H9 (cell line): ENCODE measurements at regions not wholly inside any gene's neighbourhood (a gene's known extent, or its start where the extent isn't known, plus 50 kb on each side); places are given as distances from the start of the nearest gene placed in this dataset.

Experiments used
- DNase-seq: peaks from one replicate; pipeline ENCODE4 v3.0.0-alpha.2; 2017
- H2AFZ ChIP-seq: one replicate; pipeline ENCODE4 v1.6.1; 2013; ENCODE audit warnings: mild to moderate bottlenecking, low read length, control low read depth, moderate library complexity
- H2AK5ac ChIP-seq: 2 replicates; pipeline ENCODE4 v1.6.1; 2013; ENCODE audit warnings: low read length, control low read depth, mixed read lengths; ENCODE audit not compliant: insufficient read length
- H2BK120ac ChIP-seq: one replicate; pipeline ENCODE4 v1.6.1; 2013; ENCODE audit warnings: low read depth, mild to moderate bottlenecking, low read length, control low read depth, inconsistent platforms; ENCODE audit not compliant: poor library complexity, severe bottlenecking
- H2BK12ac ChIP-seq: 2 replicates; pipeline ENCODE4 v1.6.1; 2013; ENCODE audit warnings: low read length, control low read depth, mixed read lengths, low read depth; ENCODE audit not compliant: insufficient read length
- H2BK15ac ChIP-seq: 2 replicates; pipeline ENCODE4 v1.6.1; 2013; ENCODE audit warnings: low read depth, low read length, control low read depth
- H2BK20ac ChIP-seq: one replicate; pipeline ENCODE4 v1.6.1; 2013; ENCODE audit warnings: low read depth, mild to moderate bottlenecking, low read length, control low read depth, inconsistent platforms; ENCODE audit not compliant: poor library complexity, severe bottlenecking
- H2BK5ac ChIP-seq: 2 replicates; pipeline ENCODE4 v1.6.1; 2013; ENCODE audit warnings: low read length, control low read depth, mixed read lengths; ENCODE audit not compliant: insufficient read length
- H3K14ac ChIP-seq: 2 replicates; pipeline ENCODE4 v1.6.1; 2013; ENCODE audit warnings: low read length, control low read depth; ENCODE audit not compliant: insufficient read depth
- H3K18ac ChIP-seq: 2 replicates; pipeline ENCODE4 v1.6.1; 2013; ENCODE audit warnings: low read depth, mild to moderate bottlenecking, mixed read lengths, low read length, control low read depth; ENCODE audit not compliant: insufficient read length
- H3K23ac ChIP-seq: 2 replicates; pipeline ENCODE4 v1.6.1; 2013; ENCODE audit warnings: low read length, control low read depth, mixed read lengths, low read depth; ENCODE audit not compliant: insufficient read length
- H3K23me2 ChIP-seq: 2 replicates; pipeline ENCODE4 v1.6.1; 2013; ENCODE audit warnings: low read depth, mild to moderate bottlenecking, mixed read lengths, low read length, control low read depth; ENCODE audit not compliant: insufficient read length, poor library complexity, severe bottlenecking
- H3K27ac ChIP-seq: 2 replicates; pipeline ENCODE4 v1.5.1; 2013; ENCODE audit warnings: low read length, control low read depth, mixed read lengths, low read depth; ENCODE audit not compliant: insufficient read length
- H3K27me3 ChIP-seq: 2 replicates; pipeline ENCODE4 v1.6.1; 2013; ENCODE audit warnings: low read length, control low read depth, inconsistent platforms; ENCODE audit not compliant: insufficient read depth
- H3K4ac ChIP-seq: 2 replicates; pipeline ENCODE4 v1.6.1; 2013; ENCODE audit warnings: low read depth, mild to moderate bottlenecking, control low read depth, inconsistent platforms, low read length, moderate library complexity
- H3K4me1 ChIP-seq: 2 replicates; pipeline ENCODE4 v1.6.1; 2013; ENCODE audit warnings: low read length, control low read depth, inconsistent platforms; ENCODE audit not compliant: insufficient read depth
- H3K4me2 ChIP-seq: 2 replicates; pipeline ENCODE4 v1.6.1; 2013; ENCODE audit warnings: low read length, control low read depth, mixed read lengths; ENCODE audit not compliant: insufficient read length, insufficient read depth
- H3K56ac ChIP-seq: 2 replicates; pipeline ENCODE4 v1.6.1; 2013; ENCODE audit warnings: low read depth, mild to moderate bottlenecking, mixed read lengths, low read length, control low read depth; ENCODE audit not compliant: insufficient read length
- H3K79me1 ChIP-seq: 2 replicates; pipeline ENCODE4 v1.6.1; 2013; ENCODE audit warnings: low read depth, mild to moderate bottlenecking, moderate library complexity, low read length, control low read depth, inconsistent platforms; ENCODE audit not compliant: insufficient read depth, poor library complexity, severe bottlenecking
- H3K79me2 ChIP-seq: 2 replicates; pipeline ENCODE4 v1.6.1; 2013; ENCODE audit warnings: low read length, control low read depth, inconsistent platforms; ENCODE audit not compliant: insufficient read depth
- H3K9ac ChIP-seq: 2 replicates; pipeline ENCODE4 v1.6.1; 2013; ENCODE audit warnings: low read length, control low read depth, mixed read lengths; ENCODE audit not compliant: insufficient read length; ENCODE audit errors: extremely low read depth
- H3K9me3 ChIP-seq: one replicate; pipeline ENCODE4 v1.6.1; 2013; ENCODE audit warnings: low read depth, low read length, inconsistent platforms; ENCODE audit not compliant: control insufficient read depth
- H3T11ph ChIP-seq: one replicate; pipeline ENCODE4 v1.6.1; 2013; ENCODE audit warnings: mild to moderate bottlenecking, low read length, control low read depth, inconsistent platforms
- H4K20me1 ChIP-seq: one replicate; pipeline ENCODE4 v1.6.1; 2013; ENCODE audit not compliant: control insufficient read depth, insufficient read length, insufficient read depth
- H4K5ac ChIP-seq: 2 replicates; pipeline ENCODE4 v1.6.1; 2013; ENCODE audit warnings: low read depth, mild to moderate bottlenecking, mixed read lengths, low read length, control low read depth; ENCODE audit not compliant: insufficient read length
- H4K8ac ChIP-seq: replicated peaks from 2 replicates; pipeline ENCODE4 v1.6.1; 2013; ENCODE audit warnings: low read length, control low read depth, mixed read lengths, low read depth; ENCODE audit not compliant: insufficient read length
- H4K91ac ChIP-seq: 2 replicates; pipeline ENCODE4 v1.6.1; 2013; ENCODE audit warnings: low read depth, mild to moderate bottlenecking, moderate library complexity, mixed read lengths, low read length, control low read depth; ENCODE audit not compliant: insufficient read length
- H3K27ac Mint-ChIP-seq, 3 experiments: 2 replicates in 2 of 3; 3 replicates in 1 of 3; pipeline ENCODE4 v1.8.0; 2020 to 2021; ENCODE audit warnings: mixed read lengths in 3 of 3, mild to moderate bottlenecking in 1 of 3, moderate library complexity in 1 of 3
- H3K27me3 Mint-ChIP-seq: 2 replicates; pipeline ENCODE4 v1.8.0; 2021; ENCODE audit warnings: low read depth, mild to moderate bottlenecking, moderate library complexity, mixed read lengths
- H3K36me3 Mint-ChIP-seq, 3 experiments: 2 replicates in 2 of 3; 3 replicates in 1 of 3; pipeline ENCODE4 v1.8.0; 2020 to 2021; ENCODE audit warnings: low read depth in 3 of 3, mixed read lengths in 3 of 3; ENCODE audit not compliant: insufficient read depth in 1 of 3
- H3K4me1 Mint-ChIP-seq, 2 experiments: 2 replicates each; pipeline ENCODE4 v1.8.0; 2020; ENCODE audit warnings: mixed read lengths in 2 of 2
- H3K4me3 Mint-ChIP-seq, 2 experiments: 2 replicates in 1 of 2; 3 replicates in 1 of 2; pipeline ENCODE4 v1.8.0; 2020 to 2021; ENCODE audit warnings: mild to moderate bottlenecking in 2 of 2, mixed read lengths in 2 of 2, moderate library complexity in 1 of 2
- H3K9me3 Mint-ChIP-seq, 2 experiments: 2 replicates in 1 of 2; 3 replicates in 1 of 2; pipeline ENCODE4 v1.8.0; 2020; ENCODE audit warnings: mild to moderate bottlenecking in 2 of 2, mixed read lengths in 2 of 2, moderate library complexity in 1 of 2
- WGBS: extraction: QIAGEN DNeasy Blood & Tissue Kit; methylation state at CpG from one replicate; pipeline ENCODE4 v1.1.7; 2013; ENCODE audit warnings: missing lambda C conversion rate, low lambda C conversion rate, mixed read lengths; ENCODE audit not compliant: insufficient read length; ENCODE audit errors: extremely low coverage; 5-methylcytosine and 5-hydroxymethylcytosine counted together
- TF ChIP-seq, protein P1 (sequence below): fragments of 200-600 bp; sonication (generic); conservative IDR thresholded peaks from 3 replicates; pipeline ENCODE4 v1.8.0; 2021; ENCODE audit warnings: antibody characterized with exemption, mild to moderate bottlenecking

DNA sequence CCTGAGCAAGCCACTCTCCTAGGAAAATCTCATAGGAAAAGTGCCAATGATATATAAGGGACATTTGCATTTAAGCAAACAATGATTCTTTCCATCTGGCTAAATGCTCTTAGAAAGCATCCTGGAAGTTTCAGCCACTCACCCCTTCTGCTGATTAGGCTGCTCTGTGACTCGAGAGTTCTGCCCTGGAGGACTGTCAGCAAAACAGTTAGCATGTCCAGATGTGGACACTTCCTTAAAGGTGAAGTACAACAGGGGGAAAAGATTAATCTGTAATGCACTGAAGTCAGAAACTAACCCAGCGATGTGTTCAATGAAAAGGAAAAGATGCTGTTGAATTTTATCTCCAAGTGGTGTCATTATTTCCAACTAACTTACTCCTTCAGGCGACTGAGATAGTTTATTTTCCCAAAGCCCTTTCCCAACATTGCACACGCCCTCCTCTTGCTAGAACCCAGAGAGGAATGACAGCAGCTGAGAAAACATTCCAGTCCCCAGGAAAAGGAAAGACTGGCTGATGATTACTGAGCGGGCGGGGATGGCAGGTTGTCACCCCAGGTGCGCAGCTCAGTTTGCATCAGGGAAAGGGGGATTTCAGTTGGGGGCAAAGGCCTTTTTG is 214.0 kb downstream of the SS18 start:
- no peak overlapping the region for H3K27ac Mint-ChIP-seq
- Histone ChIP-seq H4K20me1 (no peaks in the 10 kb centered on the region), H4K8ac (no peak overlapping the region), H2AFZ (no peak overlapping the region), H4K5ac (no peak overlapping the region), H3K4me2 (no peak overlapping the region), H3K23ac (no peak overlapping the region), H3T11ph (no peak overlapping the region), H3K4me1 (no peaks in the 10 kb centered on the region), H3K56ac (no peak overlapping the region), H4K91ac (no peak overlapping the region), H3K9ac (no peak overlapping the region), H2BK20ac (no peak overlapping the region), H3K9me3 (no peaks in the 10 kb centered on the region), H3K4ac (no peak overlapping the region), H3K18ac (no peak overlapping the region), H2AK5ac (no peak overlapping the region), H3K79me2 (no peaks in the 10 kb centered on the region), H3K27me3 (no peaks in the 10 kb centered on the region), H3K14ac (no peak overlapping the region), H3K23me2 (no peaks in the 10 kb centered on the region), H3K79me1 (no peaks in the 10 kb centered on the region), H2BK15ac (no peak overlapping the region), H2BK5ac (no peak overlapping the region), H3K27ac (no peak overlapping the region), H2BK120ac (no peak overlapping the region), H2BK12ac (no peak overlapping the region)
- TF ChIP-seq, protein P1, sequence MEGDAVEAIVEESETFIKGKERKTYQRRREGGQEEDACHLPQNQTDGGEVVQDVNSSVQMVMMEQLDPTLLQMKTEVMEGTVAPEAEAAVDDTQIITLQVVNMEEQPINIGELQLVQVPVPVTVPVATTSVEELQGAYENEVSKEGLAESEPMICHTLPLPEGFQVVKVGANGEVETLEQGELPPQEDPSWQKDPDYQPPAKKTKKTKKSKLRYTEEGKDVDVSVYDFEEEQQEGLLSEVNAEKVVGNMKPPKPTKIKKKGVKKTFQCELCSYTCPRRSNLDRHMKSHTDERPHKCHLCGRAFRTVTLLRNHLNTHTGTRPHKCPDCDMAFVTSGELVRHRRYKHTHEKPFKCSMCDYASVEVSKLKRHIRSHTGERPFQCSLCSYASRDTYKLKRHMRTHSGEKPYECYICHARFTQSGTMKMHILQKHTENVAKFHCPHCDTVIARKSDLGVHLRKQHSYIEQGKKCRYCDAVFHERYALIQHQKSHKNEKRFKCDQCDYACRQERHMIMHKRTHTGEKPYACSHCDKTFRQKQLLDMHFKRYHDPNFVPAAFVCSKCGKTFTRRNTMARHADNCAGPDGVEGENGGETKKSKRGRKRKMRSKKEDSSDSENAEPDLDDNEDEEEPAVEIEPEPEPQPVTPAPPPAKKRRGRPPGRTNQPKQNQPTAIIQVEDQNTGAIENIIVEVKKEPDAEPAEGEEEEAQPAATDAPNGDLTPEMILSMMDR, result no peak
- H3K9me3 Mint-ChIP-seq, result no peaks in the 10 kb centered on the region; a peak in 1 of 5 replicates
- no CpG with 5 or more reads among the region's 7 CpGs for WGBS
- no peak overlapping the region for H3K4me3 Mint-ChIP-seq
- peaks cover 4 to 10% of the 10 kb centered on the region in 2 experiments; a peak in 2 of 4 replicates for H3K4me1 Mint-ChIP-seq
- DNase-seq, result no peak
- no peaks in the 10 kb centered on the region for H3K36me3 Mint-ChIP-seq
- no peaks in the 10 kb centered on the region; the same call in 1 of the 2 replicates for H3K27me3 Mint-ChIP-seq
